ENCODE measurements at regions not wholly inside any gene's neighbourhood (a gene's known extent, or its start where the extent isn't known, plus 50 kb on each side); places are given as distances from the start of the nearest gene placed in this dataset.

GRCh38 chr1:55650444-55650843 is 435.3 kb upstream of the USP24 start:
- H3K4me1 ChIP-seq, result no peaks in the 10 kb centered on the region
- DNase-seq, result no peak
- TF ChIP-seq CTCF (IDR thresholded peaks at IDR 0.05 in 8 of 11, conservative IDR thresholded peaks at IDR 0.05 in 3 of 11), result no peak
- H3K27ac ChIP-seq, result no peak overlapping the region
- intact Hi-C loops (cut with DNase I; ENCODE audit: low total_unique reads), result no loop called here
- no peak overlapping the region for H3K4me3 ChIP-seq
- H3K27me3 ChIP-seq (replicated peaks in 1 of 7), result no peaks in the 10 kb centered on the region
- no peaks in the 10 kb centered on the region for H3K9me3 ChIP-seq
- WGBS, 5 donors, result 46 to 62% (median 58%) methylated on average over 3 of the region's 3 CpGs
- no peaks in the 10 kb centered on the region for H3K36me3 ChIP-seq

- no peak for DNase-seq
- no peak overlapping the region for H3K4me3 ChIP-seq
- H3K36me3 ChIP-seq, result no peaks in the 10 kb centered on the region
- no peak overlapping the region for H3K27ac ChIP-seq
- H3K9me3 ChIP-seq, result no peaks in the 10 kb centered on the region
- TF ChIP-seq POLR2AphosphoS5 (IDR thresholded peaks at IDR 0.05) (no peak), POLR2A (IDR thresholded peaks at IDR 0.05) (no peak), CTCF (IDR thresholded peaks at IDR 0.05 in 8 of 11, conservative IDR thresholded peaks at IDR 0.05 in 3 of 11) (no peak)
- H3K4me1 ChIP-seq, result peaks cover 0 to 5% (median under 1%) of the 10 kb centered on the region in 6 donors
- intact Hi-C loops (cut with DNase I; ENCODE audit: low total_unique reads), result no loop called here
- H3K27me3 ChIP-seq (replicated peaks in 1 of 7), result no peaks in the 10 kb centered on the region
- 92 to 97% (median 93%) methylated on average over 1 of the region's 1 CpG for WGBS, 5 donors
These were observed 431.0 kb upstream of the USP24 start for GRCh38 chr1:55646181-55646580.

GRCh38 chr1:55645270-55645669 is 430.1 kb upstream of the USP24 start:
- no peak for TF ChIP-seq POLR2AphosphoS5 (IDR thresholded peaks at IDR 0.05)
- no peak for TF ChIP-seq POLR2A (IDR thresholded peaks at IDR 0.05)
- TF ChIP-seq CTCF (IDR thresholded peaks at IDR 0.05 in 8 of 11, conservative IDR thresholded peaks at IDR 0.05 in 3 of 11), result no peak
- no peak for DNase-seq
- no peaks in the 10 kb centered on the region for H3K9me3 ChIP-seq
- no peak overlapping the region for H3K4me3 ChIP-seq
- intact Hi-C loops (cut with DNase I; ENCODE audit: low total_unique reads), result no loop called here
- H3K36me3 ChIP-seq, result no peaks in the 10 kb centered on the region
- WGBS, 5 donors, result 88 to 97% (median 93%) methylated on average over 5 of the region's 5 CpGs
- peaks cover 0 to 8% (median 3%) of the 10 kb centered on the region in 6 donors for H3K4me1 ChIP-seq
- H3K27me3 ChIP-seq (replicated peaks in 1 of 7), result no peaks in the 10 kb centered on the region
- no peak overlapping the region for H3K27ac ChIP-seq

- 79 to 91% (median 83%) methylated on average over 1 of the region's 1 CpG for WGBS, 5 donors
- Histone ChIP-seq H3K9me3 (no peaks in the 10 kb centered on the region), H3K4me3 (no peak overlapping the region), H3K4me1 (peaks cover 0 to 8% (median 3%) of the 10 kb centered on the region in 6 donors), H3K36me3 (no peaks in the 10 kb centered on the region), H3K27me3 (replicated peaks in 1 of 7) (no peaks in the 10 kb centered on the region), H3K27ac (no peak overlapping the region)
- DNase-seq, result no peak
- intact Hi-C loops (cut with DNase I; ENCODE audit: low total_unique reads), result no loop called here
- TF ChIP-seq CTCF (IDR thresholded peaks at IDR 0.05 in 8 of 11, conservative IDR thresholded peaks at IDR 0.05 in 3 of 11) (no peak), POLR2A (IDR thresholded peaks at IDR 0.05) (no peak), POLR2AphosphoS5 (IDR thresholded peaks at IDR 0.05) (no peak)
These were observed 426.8 kb upstream of the USP24 start for GRCh38 chr1:55641947-55642346.
